GM12892 (cell line): ENCODE measurements at regions not wholly inside any gene's neighbourhood (a gene's known extent, or its start where the extent isn't known, plus 50 kb on each side); places are given as distances from the start of the nearest gene placed in this dataset.
A peak's percentile ranks its signal among the peaks of the same experiment; 100 is the strongest.
"Not testable (repeated sequence)": the region's sequence is repeated elsewhere in the genome, so short reads cannot be mapped to it uniquely, and the experiment has no call there.

Experiments used
- DNase-seq: peaks from one replicate; pipeline ENCODE4 v3.0.0; 2011; ENCODE audit not compliant: insufficient read length
- FAIRE-seq: peaks from 2 replicates; lab custom pipeline; 2011; peaks lifted over from hg19 to GRCh38; lab: Jason Lieb, UNC
- POLR2A ChIP-seq: IDR thresholded peaks from 2 replicates; pipeline ENCODE4 v1.6.1; 2011; ENCODE audit warnings: low read depth, low read length, control low read depth
- POLR2AphosphoS5 ChIP-seq: IDR thresholded peaks from 2 replicates; pipeline ENCODE4 v1.6.1; 2011; ENCODE audit warnings: low read depth, low read length, control low read depth
- TAF1 ChIP-seq: IDR thresholded peaks from 2 replicates; pipeline ENCODE4 v1.6.1; 2011; ENCODE audit warnings: low read depth, mild to moderate bottlenecking, control low read depth, low read length, borderline replicate concordance

DNA sequence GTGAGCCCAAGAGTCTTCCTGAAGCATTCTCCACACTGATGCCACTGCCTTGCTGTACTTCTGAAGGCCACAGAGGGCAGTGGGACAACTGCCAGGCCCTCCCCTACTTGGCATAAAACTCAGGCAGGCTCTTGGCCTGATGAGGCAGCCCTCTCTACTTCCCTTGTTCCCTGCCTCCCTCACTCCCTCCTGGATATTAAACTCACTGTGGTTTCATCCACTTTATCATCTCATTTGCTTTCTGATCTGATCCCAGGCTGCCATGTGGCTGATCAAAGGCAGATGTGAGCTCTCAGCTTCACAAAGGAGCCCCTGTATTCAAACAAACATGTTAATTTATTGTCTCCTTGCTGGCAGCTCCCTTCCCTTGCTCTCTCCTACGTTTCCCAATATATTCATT lies 533.5 kb downstream of the IGSF11 start:
- no peak for FAIRE-seq
- DNase-seq: no peak

DNA sequence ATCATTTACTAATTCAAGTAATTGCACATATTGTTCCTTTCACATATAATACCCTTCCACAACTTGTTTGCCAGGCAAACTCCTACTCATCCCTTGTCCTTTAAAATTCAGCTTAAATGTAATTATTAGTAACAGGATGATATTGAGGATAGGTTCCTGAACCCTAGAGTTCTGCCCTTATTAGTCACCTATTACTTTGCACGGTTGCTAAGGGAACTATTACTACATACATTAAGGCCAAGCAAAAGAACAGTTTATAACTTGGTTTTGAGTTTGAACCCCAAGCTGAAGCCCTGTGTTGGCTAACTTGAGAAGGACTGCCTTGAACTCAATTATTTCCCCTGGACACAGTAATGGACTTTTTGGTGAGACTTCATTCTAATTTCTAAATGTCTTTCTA lies 529.7 kb downstream of the IGSF11 start:
- TF ChIP-seq POLR2AphosphoS5 (no peak), POLR2A (no peak), TAF1 (no peak)
- DNase-seq (no peak), FAIRE-seq (no peak)

More for the DNA sequence above, 533.5 kb downstream of the IGSF11 start:
- no peak for TF ChIP-seq POLR2AphosphoS5
- TF ChIP-seq TAF1: no peak

DNA sequence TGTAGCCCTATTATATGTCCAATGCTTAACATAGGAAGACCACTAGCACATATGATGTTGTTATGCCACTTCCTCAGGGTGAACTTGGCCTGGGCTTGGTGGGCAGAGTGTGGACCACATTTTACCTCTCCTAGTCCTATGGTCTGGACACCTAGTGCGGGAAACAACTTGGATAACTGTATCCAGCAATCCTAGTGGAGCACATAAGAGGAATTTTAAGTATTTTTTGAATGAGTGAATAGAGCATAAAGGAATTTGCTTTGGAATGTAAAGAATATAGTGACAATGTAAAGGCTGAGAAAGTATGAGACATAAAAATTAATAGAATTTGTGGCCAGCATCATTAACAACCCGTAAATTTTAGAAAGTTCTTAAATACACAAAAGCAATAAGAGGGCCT lies 528.9 kb downstream of the IGSF11 start:
- no peak for DNase-seq
- no peak for TF ChIP-seq POLR2A
- TF ChIP-seq TAF1: no peak
- TF ChIP-seq POLR2AphosphoS5: no peak
- no peak for FAIRE-seq

DNA sequence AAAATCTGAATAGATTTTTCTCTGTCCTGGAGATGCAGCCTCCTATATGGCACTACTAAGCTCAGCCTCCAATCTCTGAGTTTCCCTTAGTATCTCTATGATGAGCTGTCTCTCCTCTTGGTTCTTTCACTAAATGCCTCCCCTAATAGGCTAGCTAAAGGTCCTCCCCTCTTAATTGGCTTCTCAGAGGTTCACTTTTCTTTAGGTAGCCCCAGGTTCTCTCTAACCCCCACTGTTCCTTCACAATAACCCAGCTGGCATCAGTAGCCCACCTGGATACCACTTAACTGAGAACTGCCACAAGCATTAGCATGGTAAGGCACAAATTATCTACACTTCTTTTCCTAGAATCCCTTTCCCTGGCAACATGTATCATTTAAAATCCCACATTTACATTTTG lies 523.2 kb downstream of the IGSF11 start:
- DNase-seq: no peak
- TF ChIP-seq POLR2A (no peak), POLR2AphosphoS5 (no peak), TAF1 (no peak)
- FAIRE-seq: no peak

DNA sequence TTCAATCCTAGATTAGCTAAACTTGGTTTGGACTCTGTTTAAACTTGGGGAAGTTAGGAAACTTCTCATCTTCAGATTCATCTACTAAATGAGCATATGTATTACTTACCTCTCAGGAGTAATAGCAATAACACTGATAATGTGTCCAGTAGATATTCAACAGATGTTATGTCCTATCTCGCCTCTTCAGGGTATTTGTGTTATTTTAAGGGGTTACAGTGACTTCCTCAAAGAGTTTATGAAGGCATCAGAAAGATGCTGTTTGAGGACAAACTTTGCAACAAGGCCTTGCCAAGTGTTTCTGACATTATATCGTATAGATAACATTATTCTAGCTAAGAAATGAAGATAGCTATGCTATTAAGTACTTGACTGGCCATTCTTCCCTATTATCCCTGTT lies 522.3 kb downstream of the IGSF11 start:
- TF ChIP-seq POLR2AphosphoS5 (no peak), TAF1 (no peak), POLR2A (no peak)
- DNase-seq (no peak), FAIRE-seq (no peak)

DNA sequence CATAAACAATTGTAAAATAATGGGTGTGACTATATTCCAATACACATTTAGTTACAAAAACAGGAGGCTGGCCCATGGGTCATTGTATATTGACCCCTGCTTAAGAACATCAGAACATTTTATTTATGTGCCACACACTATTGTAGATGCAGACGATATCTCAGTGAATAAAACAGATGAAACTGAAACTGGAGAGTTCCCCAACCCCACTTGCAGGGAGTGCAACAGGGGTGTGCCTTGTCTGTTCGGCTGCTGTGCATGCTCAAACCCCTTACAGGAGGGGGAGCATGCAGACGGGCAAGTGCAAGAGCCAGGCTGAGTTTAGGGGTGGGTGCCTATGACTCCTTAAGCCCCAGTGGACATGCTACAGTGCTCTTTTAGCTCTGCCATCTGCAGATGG lies 509.6 kb downstream of the IGSF11 start:
- FAIRE-seq (no peak), DNase-seq (no peak)
- TF ChIP-seq TAF1 (no peak), POLR2A (no peak), POLR2AphosphoS5 (no peak)

DNA sequence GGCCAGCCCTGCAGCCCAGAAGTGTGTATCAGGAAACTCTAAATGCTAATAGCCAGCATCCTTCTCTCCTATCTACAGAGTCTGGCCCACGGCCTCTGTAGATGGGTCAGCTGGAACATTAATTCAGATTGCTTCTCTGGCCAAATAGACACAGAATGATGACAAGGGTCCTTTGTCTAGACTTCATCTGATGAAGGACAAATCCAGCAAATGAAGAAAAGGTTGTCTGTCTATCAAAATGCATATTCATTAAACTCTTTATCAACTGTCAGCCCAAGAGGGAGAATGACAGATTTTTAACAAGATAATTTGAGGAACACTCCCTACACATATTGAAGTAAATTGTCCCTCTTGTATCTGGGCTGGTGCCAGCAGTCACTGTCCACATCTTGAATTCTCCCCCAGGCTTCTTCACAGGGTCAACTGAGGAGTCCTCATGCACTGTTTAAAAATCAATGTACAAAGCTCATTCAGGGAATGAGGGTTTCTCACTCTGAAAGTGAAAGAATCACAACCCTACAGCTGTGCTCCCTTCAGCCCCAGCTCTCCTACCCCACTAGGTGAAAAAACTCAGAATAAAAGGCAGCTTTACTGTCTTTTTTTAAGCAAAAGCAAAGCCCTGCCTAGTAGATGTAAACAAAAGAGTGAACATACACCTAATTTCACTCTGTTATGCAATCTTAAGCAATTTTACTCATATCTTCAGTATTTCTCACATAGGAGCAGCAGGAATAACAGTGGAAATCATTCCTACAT lies 507.7 kb downstream of the IGSF11 start:
- no peak for DNase-seq
- TF ChIP-seq POLR2A (no peak), POLR2AphosphoS5 (no peak), TAF1 (no peak)
- no peak for FAIRE-seq

DNA sequence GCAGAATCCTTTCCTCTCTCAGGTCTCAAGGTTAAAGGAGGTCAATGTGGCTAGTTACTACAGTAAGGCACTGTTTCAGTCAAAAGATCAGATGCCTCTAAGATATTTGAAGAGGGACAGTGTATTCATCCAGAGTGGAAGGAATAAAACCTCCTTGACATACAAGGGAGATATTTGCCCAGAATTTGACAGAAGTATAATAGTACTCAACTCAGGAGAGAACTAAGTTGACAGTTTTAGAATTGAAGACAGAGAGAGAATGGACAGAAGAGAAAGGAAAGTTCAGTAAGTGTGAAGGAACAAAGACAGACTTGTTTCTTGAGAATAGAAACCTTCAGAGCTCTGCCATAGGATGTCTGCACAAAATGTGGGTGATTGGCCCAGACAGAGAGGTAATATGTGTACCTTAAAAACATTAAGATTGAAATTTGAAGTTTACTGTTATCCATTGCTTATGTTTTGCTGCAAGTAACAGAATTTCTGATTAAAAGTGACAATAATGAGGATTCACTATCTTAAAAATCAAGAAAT lies 507.1 kb downstream of the IGSF11 start:
- DNase-seq (no peak), FAIRE-seq (no peak)
- TF ChIP-seq TAF1 (no peak), POLR2AphosphoS5 (no peak), POLR2A (no peak)

DNA sequence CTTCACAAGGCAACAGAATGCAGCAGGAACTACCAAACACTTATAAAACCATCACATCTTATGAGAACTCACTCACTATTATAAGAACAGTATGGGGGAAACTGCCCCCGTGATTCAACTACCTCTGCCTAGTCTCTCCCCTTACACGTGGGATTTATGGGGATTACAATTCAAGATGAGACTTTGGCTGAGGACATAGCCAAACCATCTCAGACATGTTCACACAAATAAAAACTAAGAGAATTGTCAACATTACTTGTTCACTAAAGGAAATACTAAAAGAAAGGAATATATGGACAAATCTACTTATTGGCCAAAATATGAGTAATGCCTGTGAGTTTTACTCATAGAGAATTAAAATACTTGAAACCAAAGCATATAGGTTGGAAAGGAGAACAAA lies 505.1 kb downstream of the IGSF11 start:
- no peak for FAIRE-seq
- DNase-seq: no peak
- TF ChIP-seq POLR2A (no peak), TAF1 (no peak), POLR2AphosphoS5 (no peak)

DNA sequence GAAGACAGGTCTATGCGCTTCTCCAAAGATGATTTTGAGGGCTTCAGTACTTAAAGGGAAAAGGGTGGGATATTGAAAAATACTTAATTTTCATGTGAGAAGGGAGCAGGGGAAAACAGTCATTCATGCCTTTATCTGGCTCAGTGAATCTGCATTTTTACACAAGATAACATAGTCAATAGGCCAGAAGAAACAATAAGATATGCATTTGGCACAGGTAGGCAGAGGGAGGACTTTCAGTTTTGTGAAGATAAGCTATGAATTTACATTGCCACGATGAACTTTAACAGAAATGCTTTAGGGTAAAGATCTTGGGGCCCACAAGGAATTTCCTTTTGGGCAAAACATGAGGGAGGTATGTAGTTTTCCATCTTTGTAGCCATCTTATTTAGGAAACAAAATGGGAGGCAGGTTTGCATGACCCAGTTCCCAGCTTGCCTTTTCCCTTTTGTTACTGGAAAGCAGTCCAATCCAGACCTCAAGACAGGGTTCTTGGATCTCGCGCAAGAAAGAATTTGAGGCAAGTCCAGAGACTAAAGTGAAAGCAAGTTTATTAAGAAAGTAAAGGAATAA lies 504.2 kb downstream of the IGSF11 start:
- FAIRE-seq: peak; percentile 24
- TF ChIP-seq TAF1 (no peak), POLR2A (no peak), POLR2AphosphoS5 (no peak)
- no peak for DNase-seq

DNA sequence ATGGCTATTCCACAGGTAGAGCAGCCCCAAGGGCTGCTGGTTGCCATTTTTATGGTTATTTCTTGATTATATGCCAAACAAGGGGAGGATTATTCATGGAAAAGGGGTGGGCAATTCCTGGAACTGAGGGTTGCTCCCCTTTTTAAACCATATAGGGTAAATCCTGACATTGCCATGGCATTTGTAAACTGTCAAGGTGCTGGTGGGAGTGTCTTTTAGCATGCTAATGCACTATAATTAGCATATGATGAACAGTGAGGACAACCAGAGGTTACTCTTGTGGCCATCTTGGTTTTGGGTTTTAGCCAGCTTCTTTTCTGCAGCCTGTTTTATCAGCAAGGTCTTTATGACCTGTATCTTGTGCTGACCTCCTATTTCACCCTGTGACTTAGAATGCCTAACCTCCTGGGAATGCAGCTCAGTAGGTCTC lies 503.7 kb downstream of the IGSF11 start:
- not testable (repeated sequence) for FAIRE-seq, DNase-seq

DNA sequence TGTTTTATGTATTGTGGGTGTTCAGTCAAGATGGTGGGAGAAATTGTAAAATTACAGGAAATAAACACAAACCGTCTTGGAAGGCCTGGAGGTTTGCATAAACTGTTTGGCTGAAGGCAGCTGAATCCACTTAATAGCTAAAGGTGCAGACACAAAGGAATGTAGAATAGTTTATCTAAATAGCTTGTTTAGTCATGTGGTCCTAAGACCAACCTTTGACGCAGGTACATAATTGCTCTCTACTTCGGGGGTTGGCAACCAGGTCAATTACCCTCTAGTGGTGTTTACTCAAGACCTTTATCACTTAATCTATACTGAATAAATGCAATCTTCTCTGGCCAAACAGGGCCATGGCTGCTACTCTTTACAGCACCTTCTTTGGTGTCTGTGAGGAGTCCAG lies 502.8 kb downstream of the IGSF11 start:
- FAIRE-seq: no peak

More for the DNA sequence above, 502.8 kb downstream of the IGSF11 start:
- DNase-seq: no peak
- TF ChIP-seq POLR2A (no peak), TAF1 (no peak), POLR2AphosphoS5 (no peak)
